GM12875 (cell line): ENCODE measurements at regions not wholly inside any gene's neighbourhood (a gene's known extent, or its start where the extent isn't known, plus 50 kb on each side); places are given as distances from the start of the nearest gene placed in this dataset.
A peak's percentile ranks its signal among the peaks of the same experiment; 100 is the strongest.
"Not testable (repeated sequence)": the region's sequence is repeated elsewhere in the genome, so short reads cannot be mapped to it uniquely, and the experiment has no call there.

ENCODE experiments used
- H3K4me3 ChIP-seq: one replicate; pipeline ENCODE4 v1.5.1; 2011; ENCODE audit warnings: low read depth, low read length, control low read depth
- TF ChIP-seq, protein P1 (sequence below): IDR thresholded peaks from 2 replicates; pipeline ENCODE4 v1.5.1; 2011; ENCODE audit warnings: low read depth, mild to moderate bottlenecking, control low read depth, inconsistent platforms, low read length, moderate library complexity, borderline replicate concordance; ENCODE audit not compliant: insufficient read depth

DNA sequence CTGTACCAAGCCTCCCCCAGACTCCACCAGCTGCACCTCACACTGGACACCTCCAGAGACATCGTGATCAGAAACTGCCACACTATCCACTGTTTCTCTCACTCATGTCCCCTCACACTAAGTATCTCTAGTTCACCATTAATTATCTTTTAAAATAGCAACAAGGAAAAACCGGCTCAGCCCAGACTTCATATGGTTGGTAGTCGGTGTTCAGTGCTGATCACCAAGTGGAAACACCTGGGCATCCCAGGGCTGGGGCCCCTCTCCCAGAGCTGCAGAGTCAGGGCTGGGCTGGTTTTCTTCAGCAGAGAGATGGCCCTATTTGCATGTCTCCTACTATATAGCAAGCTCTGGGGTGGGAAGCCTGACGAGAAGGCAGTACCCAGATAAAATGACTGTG is 1140.0 kb downstream of the TMEM121 start:
- H3K4me3 ChIP-seq: no peak overlapping the region
- TF ChIP-seq, protein P1, sequence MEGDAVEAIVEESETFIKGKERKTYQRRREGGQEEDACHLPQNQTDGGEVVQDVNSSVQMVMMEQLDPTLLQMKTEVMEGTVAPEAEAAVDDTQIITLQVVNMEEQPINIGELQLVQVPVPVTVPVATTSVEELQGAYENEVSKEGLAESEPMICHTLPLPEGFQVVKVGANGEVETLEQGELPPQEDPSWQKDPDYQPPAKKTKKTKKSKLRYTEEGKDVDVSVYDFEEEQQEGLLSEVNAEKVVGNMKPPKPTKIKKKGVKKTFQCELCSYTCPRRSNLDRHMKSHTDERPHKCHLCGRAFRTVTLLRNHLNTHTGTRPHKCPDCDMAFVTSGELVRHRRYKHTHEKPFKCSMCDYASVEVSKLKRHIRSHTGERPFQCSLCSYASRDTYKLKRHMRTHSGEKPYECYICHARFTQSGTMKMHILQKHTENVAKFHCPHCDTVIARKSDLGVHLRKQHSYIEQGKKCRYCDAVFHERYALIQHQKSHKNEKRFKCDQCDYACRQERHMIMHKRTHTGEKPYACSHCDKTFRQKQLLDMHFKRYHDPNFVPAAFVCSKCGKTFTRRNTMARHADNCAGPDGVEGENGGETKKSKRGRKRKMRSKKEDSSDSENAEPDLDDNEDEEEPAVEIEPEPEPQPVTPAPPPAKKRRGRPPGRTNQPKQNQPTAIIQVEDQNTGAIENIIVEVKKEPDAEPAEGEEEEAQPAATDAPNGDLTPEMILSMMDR: no peak

DNA sequence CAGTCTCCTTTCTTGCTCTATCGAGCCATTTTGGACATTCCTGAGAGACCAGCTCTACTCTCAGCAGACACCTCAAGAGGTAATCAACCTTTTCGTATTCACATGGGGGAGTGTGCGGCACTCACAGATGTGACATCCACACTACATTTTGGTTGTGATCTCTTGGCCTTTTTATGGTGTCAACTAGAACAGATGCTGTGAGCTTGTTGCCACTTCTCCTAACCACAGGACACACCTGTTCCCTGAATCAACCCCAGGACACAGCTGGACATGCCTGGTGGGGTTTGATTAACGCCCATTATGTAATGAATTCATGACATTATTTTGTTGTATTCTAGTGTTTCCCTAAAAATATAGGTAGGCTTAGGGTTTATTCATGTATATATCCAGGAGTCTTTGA is 1143.6 kb downstream of the TMEM121 start:
- H3K4me3 ChIP-seq: no peak overlapping the region
- TF ChIP-seq, protein P1: no peak

DNA sequence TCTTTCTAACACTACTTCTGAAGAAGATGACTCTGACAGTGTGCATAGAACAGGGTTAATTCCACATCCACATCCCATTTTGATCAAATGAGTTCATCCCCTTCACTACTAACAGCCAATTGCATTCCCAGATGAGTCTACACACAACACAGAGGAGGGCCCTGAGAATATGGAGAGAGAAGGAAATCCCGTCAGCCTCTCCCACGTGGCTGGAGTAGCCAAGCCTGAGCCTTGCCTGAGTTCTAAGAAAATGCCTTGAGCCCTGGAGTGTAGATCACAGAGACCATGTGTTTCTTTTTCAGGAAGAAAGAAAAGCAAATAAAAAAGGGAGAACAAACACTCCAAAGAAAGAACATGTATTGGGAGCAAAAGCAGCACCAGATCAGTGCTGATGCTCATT is 1147.7 kb downstream of the TMEM121 start:
- not testable (repeated sequence) for H3K4me3 ChIP-seq

- not testable (repeated sequence) for H3K4me3 ChIP-seq
- TF ChIP-seq, protein P1: peak; percentile 48; the same call in 1 of the 2 replicates
These were observed 1148.2 kb downstream of the TMEM121 start for GRCh38 chr14:106674509-106675125.

- not testable (repeated sequence) for H3K4me3 ChIP-seq
These were observed 1149.3 kb downstream of the TMEM121 start for GRCh38 chr14:106675716-106676115.

- TF ChIP-seq, protein P1: no peak
- no peak overlapping the region for H3K4me3 ChIP-seq
These were observed 1153.4 kb downstream of the TMEM121 start for GRCh38 chr14:106679776-106680175.

DNA sequence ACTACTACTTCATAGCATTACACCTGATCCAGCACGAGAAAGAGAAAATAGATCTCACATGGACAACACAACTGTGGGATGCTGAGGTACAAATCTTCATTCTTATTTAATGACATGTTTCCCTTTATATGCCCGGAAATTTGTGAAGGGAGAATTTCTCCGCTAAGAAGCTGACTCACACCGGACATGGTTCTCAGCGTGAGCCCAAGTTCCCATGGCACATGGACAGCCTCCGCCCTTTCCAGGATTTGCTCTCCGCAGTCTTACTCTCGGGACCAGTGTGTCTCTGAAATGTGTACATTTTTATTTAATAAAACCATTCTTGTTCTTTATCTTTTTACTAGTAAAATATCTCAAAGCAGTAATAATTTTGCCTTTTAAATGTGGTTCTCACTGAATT is 1154.8 kb downstream of the TMEM121 start:
- H3K4me3 ChIP-seq: no peak overlapping the region
- TF ChIP-seq, protein P1: no peak

DNA sequence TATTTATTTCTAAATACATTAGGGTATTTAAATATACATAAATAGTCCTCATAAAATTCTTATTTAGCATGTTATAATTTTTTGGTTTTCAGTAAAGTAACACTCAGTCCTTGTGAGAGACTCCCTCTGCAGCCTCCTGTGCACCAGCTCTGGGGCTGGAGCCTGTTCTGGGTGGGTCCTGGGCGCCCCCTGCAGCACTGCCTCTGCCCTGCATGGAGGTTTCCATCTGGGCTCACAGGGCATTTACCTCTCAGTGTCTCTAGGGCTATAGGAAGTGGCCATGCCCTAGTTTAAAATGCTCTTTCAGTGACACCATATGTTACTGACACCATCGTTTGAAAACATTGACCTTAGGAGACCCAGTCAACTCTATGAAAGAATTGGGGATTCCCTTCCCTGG is 1155.2 kb downstream of the TMEM121 start:
- TF ChIP-seq, protein P1: peak; percentile 38; the same call in 1 of the 2 replicates
- no peak overlapping the region for H3K4me3 ChIP-seq
